CD1c-positive myeloid dendritic cell (primary cell): ENCODE measurements at regions not wholly inside any gene's neighbourhood (a gene's known extent, or its start where the extent isn't known, plus 50 kb on each side); places are given as distances from the start of the nearest gene placed in this dataset.

Experiments used
- DNase-seq: peaks from one replicate; pipeline ENCODE4 v3.0.0-alpha.2; 2016; ENCODE audit errors: extremely low spot score

GRCh38 chr16:11401161-11402050, 56.1 kb downstream of the RMI2 start:
- no peak for DNase-seq

GRCh38 chr16:11402051-11402744, 56.9 kb downstream of the RMI2 start:
- DNase-seq: no peak

GRCh38 chr16:11402745-11403533, 57.7 kb downstream of the RMI2 start:
- no peak for DNase-seq

DNA sequence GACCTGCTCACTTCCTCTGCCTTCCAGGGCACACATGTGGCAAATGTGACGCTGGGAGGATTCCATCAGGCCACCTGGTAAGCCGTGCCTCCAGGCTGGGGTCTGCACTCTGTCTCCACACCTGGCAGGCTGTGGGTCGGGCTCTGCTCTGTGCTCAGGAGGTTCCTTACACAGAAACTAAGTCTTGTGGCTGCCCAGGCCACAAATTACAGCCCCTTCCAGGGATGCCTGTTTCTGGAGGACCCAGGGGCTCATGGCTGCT, 58.2 kb downstream of the RMI2 start:
- DNase-seq: no peak

GRCh38 chr16:11403920-11404319, 58.7 kb downstream of the RMI2 start:
- DNase-seq: no peak

DNA sequence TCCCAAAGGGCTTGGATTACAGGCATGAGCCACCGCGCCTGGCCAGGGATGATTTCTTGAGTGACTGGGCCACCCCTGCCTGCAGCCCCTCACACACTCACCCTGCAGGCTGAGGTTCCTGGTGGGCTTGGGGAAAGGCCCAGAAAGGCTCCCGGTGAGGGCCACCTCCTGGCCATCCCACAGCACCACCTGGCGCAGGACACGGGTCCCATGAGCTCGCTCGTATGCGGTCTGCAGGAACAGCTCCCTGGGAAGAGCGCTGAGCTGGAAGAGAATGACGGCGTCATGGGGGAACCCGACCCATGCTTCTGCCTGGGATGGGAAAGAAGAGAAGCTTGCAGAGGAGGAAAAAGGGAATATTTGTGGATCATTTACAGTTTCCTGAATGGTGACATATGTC, 59.3 kb downstream of the RMI2 start:
- no peak for DNase-seq

- DNase-seq: peak; percentile 60
Observed at GRCh38 chr16:11405331-11406176, 60.3 kb downstream of the RMI2 start.

GRCh38 chr16:11406177-11406560, 60.9 kb downstream of the RMI2 start:
- DNase-seq: no peak

DNA sequence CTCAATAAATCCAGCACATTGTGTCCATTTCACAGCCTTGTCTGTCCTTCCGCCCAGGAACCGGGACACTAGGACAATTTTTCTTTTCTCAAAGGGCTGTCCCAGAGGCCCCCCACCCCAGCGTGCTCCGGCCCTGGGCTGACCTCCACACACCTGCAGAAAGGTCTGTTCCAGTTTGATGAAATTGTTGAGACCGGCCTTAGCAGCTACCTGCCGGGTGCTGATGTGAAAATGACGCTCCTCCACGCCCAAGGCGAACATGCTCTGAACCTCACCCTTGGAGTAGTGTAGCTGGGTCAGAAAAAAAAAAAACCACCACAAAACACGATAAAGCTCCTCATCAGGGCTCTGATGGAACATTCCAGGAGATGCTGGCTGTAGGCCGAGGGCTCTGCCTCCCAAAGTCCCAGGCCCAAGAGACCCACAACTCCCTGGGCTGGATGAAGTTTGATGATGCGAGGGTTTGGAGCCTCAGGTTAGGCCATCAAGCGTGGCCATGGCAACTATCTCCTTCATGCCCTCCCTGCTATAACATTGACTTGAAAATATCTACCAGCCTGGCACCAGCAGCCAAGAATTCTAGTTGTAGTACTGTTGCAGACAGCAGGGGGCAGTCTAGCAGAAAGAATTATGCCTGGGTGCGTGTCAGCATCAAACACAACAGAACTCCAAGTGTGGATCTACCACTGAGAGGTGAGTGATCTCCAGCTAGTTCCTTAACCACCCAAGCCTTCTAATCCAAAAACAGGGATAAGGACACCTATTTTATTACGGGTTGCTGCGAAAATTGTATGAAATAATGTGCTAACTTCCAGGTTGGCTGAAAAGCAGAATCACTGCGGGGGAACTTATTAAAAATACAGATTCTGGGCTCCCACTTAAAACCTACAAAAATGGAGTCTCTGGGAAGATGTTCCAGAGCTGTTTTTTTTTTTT, 62.1 kb downstream of the RMI2 start:
- DNase-seq: peak; percentile 78

GRCh38 chr16:11408216-11408615, 63.0 kb downstream of the RMI2 start:
- DNase-seq: no peak

DNA sequence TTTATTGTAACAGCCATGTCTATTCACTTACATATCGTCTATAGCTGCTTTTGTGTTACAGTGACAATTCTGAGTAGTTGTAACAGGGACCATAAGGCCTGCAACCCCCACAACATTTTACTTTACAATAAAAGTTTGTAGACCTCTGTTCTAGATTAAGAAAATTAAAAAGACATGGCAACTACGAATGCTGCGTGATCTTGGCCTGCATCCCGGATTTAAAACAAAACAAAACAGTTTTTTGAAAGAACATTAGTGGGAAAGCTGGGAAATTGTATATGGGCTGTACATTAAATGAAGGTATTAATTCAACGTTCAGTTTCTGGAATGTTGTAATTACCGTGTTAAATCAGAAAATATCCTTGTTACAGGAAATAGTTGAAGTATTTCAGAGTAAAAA, 64.1 kb downstream of the RMI2 start:
- DNase-seq: no peak

- DNase-seq: peak; percentile 91
Observed at GRCh38 chr16:11410376-11411058, 65.3 kb downstream of the RMI2 start.

GRCh38 chr16:11411059-11411550, 65.8 kb downstream of the RMI2 start:
- no peak for DNase-seq

GRCh38 chr16:11412175-11412904, 67.1 kb downstream of the RMI2 start:
- DNase-seq: no peak

GRCh38 chr16:11412965-11413887, 68.0 kb downstream of the RMI2 start:
- no peak for DNase-seq

DNA sequence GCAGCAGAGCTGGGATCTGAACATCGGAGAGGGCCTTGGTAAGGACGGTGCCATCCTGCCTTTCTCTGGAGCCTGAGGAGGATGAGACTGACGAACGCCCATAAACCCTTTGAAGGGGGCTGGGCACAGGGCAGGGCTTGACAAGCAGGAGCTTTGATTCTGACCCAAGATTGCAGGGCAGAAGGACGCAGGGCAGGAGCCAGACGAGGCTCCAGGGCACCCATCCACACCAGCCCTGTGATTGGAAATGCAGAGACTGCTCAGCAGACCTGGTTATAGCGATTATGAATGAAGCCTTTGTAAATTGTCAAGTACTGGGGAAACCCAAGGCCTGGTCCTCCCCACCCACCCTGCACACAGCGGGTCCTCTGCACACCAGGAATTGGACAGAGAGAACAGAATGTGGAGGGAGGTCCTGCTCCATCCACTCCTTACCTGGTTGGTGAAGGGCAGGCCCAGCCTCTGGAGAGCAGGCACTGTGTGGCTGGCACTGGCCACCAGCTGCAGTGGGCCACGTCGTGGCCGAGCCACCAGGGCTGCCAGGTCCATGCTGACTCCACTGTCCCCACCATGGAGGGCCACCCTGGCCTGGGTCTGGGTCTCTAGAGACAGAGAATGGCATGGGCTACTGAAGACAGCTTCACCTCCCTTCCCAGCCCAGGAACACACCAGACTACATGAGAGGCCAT, 68.8 kb downstream of the RMI2 start:
- no peak for DNase-seq
